Activated T-cell treated with anti-CD3 and anti-CD28 coated beads, Interleukin-2, amount 50 U/mL, for 4 hours (primary cell): ENCODE measurements at regions not wholly inside any gene's neighbourhood (a gene's known extent, or its start where the extent isn't known, plus 50 kb on each side); places are given as distances from the start of the nearest gene placed in this dataset.

Experiments used
- ATAC-seq, 2 donors: fragments of 200-7000 bp; cut with Tn5 transposase; one replicate each; pipeline ENCODE4 v1.10.0; 2021
- DNase-seq: peaks from one replicate; pipeline ENCODE4 v3.0.0-alpha.2; 2020
- H3K27me3 Mint-ChIP-seq: one replicate; pipeline ENCODE4 v1.8.0; 2021; ENCODE audit warnings: low read depth, mixed read lengths
- H3K36me3 Mint-ChIP-seq: one replicate; pipeline ENCODE4 v1.8.0; 2022; ENCODE audit warnings: mixed read lengths; ENCODE audit not compliant: insufficient read depth
- H3K4me1 Mint-ChIP-seq: one replicate; pipeline ENCODE4 v1.8.0; 2021; ENCODE audit warnings: low read depth, mixed read lengths
- H3K4me3 Mint-ChIP-seq: one replicate; pipeline ENCODE4 v1.8.0; 2021; ENCODE audit warnings: mild to moderate bottlenecking, moderate library complexity, mixed read lengths
- H3K9me3 Mint-ChIP-seq: one replicate; pipeline ENCODE4 v1.8.0; 2021; ENCODE audit warnings: mixed read lengths

DNA sequence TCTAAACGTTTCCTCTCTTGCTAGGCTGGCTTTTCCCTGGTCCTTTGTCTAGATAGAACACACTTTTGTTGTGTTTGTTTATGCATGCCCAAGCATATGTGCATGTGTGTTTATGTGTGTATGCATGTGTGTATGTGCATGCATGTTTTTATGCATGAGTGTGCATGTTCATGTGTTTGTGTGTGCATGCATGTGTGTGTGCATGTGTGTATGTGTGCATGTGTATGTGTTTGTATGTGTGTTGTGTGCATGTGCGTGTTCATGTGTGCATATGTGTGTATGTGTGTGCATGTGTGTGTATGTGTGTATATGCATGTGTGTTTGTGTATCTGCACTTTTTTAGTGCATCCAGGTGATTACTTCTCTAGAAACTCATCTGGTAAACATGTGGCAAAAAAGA is 558.0 kb downstream of the GALR1 start:
- H3K4me1 Mint-ChIP-seq = no peaks in the 10 kb centered on the region
- ATAC-seq (no peak), DNase-seq (no peak)
- H3K36me3 Mint-ChIP-seq = no peaks in the 10 kb centered on the region
- peaks cover 5% of the 10 kb centered on the region for H3K9me3 Mint-ChIP-seq
- H3K4me3 Mint-ChIP-seq = no peak overlapping the region
- peaks cover 9% of the 10 kb centered on the region for H3K27me3 Mint-ChIP-seq

- no peak for DNase-seq
- Mint-ChIP-seq H3K4me3 (no peak overlapping the region), H3K27me3 (peaks cover 9% of the 10 kb centered on the region), H3K36me3 (no peaks in the 10 kb centered on the region), H3K4me1 (no peaks in the 10 kb centered on the region), H3K9me3 (peaks cover 3% of the 10 kb centered on the region)
- no peak for ATAC-seq
Observed at GRCh38 chr18:77811503-77811902, 561.9 kb downstream of the GALR1 start.

DNA sequence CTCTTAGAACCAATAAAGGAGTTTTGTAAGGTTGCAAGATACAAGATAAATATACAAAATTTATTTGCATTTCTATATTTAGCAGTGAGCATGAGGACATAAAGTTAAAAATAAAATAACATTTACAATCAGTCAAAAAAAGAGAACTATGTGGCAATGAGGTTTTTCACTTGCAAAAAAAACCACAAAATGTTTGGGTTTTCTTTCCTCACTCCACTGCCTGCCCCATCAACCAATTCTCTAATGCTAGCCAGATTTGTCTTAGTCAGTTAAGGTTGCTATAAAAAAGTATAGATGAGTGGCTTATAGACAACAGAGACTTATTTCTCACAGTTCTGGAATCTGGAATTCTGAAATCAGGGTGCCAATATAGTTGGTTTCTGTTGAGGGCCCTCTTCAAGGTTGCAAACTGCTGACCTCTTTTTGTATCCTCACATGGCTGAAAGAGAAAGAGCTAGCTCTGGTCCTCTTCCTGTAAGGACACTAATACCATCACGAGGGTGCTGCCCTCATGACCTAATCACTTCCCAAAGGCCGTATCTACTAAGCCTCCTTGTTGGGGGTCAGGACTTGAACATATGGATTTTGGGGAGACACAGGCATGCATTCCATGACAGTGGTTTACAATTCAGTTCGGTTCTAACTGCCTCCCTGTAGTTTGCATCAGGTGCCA is 566.2 kb downstream of the GALR1 start:
- H3K9me3 Mint-ChIP-seq = no peaks in the 10 kb centered on the region
- no peaks in the 10 kb centered on the region for H3K4me1 Mint-ChIP-seq
- H3K4me3 Mint-ChIP-seq = no peak overlapping the region

DNA sequence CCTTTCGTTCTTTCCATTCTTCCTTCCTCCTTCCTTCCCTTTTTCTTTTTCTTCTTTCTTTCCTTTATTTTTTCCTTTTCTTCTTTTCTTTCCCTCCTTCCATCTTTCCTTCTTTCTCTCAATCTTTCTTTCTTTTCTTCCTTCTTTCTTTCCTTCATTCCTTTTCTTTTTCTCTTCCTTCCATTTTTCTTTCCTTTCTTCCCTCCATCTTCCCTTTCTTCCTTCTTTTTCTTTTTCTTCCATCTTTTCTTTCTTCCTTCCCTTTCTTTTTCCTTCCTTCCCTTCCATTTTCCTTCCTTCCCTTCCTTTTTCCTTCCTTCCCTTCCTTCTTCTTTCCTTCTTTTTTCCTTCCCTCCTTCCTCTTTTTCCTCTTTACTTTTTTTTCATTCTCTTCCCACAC is 568.7 kb downstream of the GALR1 start:
- Mint-ChIP-seq H3K36me3 (no peaks in the 10 kb centered on the region), H3K4me1 (no peaks in the 10 kb centered on the region), H3K9me3 (no peaks in the 10 kb centered on the region), H3K27me3 (peaks cover 2% of the 10 kb centered on the region), H3K4me3 (no peak overlapping the region)
- ATAC-seq (no peak), DNase-seq (no peak)

More for the DNA sequence above, 566.2 kb downstream of the GALR1 start:
- ATAC-seq = no peak
- Mint-ChIP-seq H3K36me3 (no peaks in the 10 kb centered on the region), H3K27me3 (peaks cover 3% of the 10 kb centered on the region)
- no peak for DNase-seq

GRCh38 chr18:77820472-77820871 is 570.8 kb downstream of the GALR1 start:
- Mint-ChIP-seq H3K27me3 (peaks cover 2% of the 10 kb centered on the region), H3K36me3 (no peaks in the 10 kb centered on the region), H3K4me1 (no peaks in the 10 kb centered on the region), H3K4me3 (no peak overlapping the region), H3K9me3 (no peaks in the 10 kb centered on the region)
- ATAC-seq (no peak), DNase-seq (no peak)

DNA sequence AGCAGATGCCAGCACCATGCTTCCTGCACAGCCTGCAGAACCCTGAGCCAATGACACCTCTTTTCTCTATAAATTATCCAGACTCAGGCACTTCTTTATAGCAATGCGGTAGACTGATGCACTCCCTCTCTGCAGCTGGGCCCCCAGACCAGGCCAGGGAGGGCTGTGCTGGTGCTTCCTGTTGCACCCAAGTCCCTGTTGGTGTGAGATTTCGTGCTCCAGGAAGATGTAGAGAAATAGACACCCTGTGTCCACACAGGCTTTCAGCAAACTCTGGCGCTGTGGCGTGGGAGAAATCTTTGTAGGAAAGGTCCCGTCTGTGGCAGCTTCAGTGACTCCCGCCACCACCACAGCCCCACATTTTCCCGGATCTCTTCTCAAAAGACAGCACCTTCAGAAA is 572.2 kb downstream of the GALR1 start:
- H3K4me3 Mint-ChIP-seq = no peak overlapping the region
- DNase-seq = no peak
- no peaks in the 10 kb centered on the region for H3K9me3 Mint-ChIP-seq
- H3K36me3 Mint-ChIP-seq = no peaks in the 10 kb centered on the region
- H3K4me1 Mint-ChIP-seq = no peaks in the 10 kb centered on the region
- no peak for ATAC-seq
- peaks cover 2% of the 10 kb centered on the region for H3K27me3 Mint-ChIP-seq

DNA sequence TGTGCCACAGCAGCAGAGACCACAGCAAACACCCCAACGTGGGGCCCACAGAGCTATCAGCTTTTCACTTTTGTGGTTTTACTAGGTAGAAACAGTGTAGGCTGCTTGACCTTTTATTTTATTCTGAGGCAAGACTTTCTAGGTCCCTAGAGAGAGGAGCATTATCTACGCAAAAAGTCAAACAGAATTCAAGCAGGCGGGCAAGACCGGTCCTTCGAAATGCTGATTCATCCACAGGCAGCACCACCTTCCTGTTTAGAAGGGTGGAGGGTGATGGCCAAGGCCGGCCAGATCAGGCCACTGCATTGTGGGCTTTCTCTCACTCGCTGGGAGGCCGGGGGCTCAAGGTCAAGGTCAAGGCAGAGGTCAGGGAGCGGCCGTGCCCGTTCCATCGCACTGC is 573.0 kb downstream of the GALR1 start:
- no peak for DNase-seq
- Mint-ChIP-seq H3K36me3 (no peaks in the 10 kb centered on the region), H3K9me3 (peaks cover 2% of the 10 kb centered on the region), H3K4me3 (no peak overlapping the region), H3K27me3 (peaks cover 2% of the 10 kb centered on the region), H3K4me1 (no peaks in the 10 kb centered on the region)
- ATAC-seq = no peak

- ATAC-seq (no peak), DNase-seq (no peak)
- no peaks in the 10 kb centered on the region for H3K36me3 Mint-ChIP-seq
- H3K27me3 Mint-ChIP-seq = no peaks in the 10 kb centered on the region
- no peaks in the 10 kb centered on the region for H3K9me3 Mint-ChIP-seq
- H3K4me1 Mint-ChIP-seq = no peaks in the 10 kb centered on the region
- H3K4me3 Mint-ChIP-seq = no peak overlapping the region
Observed at GRCh38 chr18:77833807-77834206, 584.2 kb downstream of the GALR1 start.

- ATAC-seq = no peak
- H3K4me1 Mint-ChIP-seq = no peaks in the 10 kb centered on the region
- no peaks in the 10 kb centered on the region for H3K36me3 Mint-ChIP-seq
- DNase-seq = no peak
- no peaks in the 10 kb centered on the region for H3K9me3 Mint-ChIP-seq
- no peak overlapping the region for H3K4me3 Mint-ChIP-seq
- H3K27me3 Mint-ChIP-seq = peaks cover 9% of the 10 kb centered on the region
Observed at GRCh38 chr18:77851802-77852201, 602.2 kb downstream of the GALR1 start.

- H3K27me3 Mint-ChIP-seq = peaks cover 9% of the 10 kb centered on the region
- DNase-seq (no peak), ATAC-seq (no peak)
- no peak overlapping the region for H3K4me3 Mint-ChIP-seq
- H3K9me3 Mint-ChIP-seq = no peaks in the 10 kb centered on the region
- H3K36me3 Mint-ChIP-seq = no peaks in the 10 kb centered on the region
- no peaks in the 10 kb centered on the region for H3K4me1 Mint-ChIP-seq
Observed at GRCh38 chr18:77853859-77854258, 604.2 kb downstream of the GALR1 start.

DNA sequence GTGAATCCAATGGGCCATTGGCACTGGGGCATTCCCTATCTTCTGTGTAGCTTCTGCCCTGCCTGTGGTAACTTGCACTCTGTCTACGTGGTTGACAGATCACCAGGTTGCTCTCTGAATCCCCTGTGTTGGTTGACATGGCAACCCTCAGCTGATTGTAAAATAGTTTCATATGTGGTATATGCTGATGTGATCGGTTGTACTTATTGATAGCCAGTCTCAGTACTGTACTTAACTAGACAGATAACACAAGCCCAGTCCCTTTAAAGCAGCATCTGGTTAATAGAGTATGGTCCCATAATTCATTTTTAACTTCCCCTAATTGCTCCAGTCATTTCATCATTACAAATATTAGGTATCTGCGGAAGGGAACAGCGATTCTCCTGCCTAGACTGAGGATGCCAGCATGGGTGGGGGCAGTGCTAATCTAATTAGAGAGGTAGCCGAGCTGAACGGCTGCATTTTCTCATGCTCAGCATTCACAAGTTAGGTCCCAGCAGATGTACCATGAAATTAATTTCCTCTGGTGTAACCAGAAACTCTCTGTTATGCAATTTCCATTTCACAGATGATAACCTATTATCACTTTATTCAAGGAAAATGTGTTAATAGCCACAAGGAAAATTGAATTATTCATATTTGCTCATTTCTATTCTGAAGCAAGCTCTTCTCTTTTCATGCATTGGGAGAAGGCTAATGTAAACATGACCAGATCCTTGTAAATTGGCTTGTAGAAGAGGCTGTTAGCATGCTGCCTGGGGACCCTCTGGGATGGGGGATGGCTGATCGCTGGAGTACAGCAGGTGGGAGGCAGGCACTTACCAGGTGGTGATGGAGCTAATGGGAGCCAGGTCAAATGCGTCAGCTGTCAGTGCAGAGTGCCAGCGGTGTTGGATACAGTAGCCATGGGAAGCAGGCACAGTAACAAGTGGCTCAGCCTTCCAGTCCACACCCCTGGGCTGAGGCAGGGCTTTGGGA is 608.3 kb downstream of the GALR1 start:
- no peaks in the 10 kb centered on the region for H3K36me3 Mint-ChIP-seq
- H3K4me3 Mint-ChIP-seq = no peak overlapping the region
- no peak for ATAC-seq
- H3K9me3 Mint-ChIP-seq = no peaks in the 10 kb centered on the region
- H3K27me3 Mint-ChIP-seq = peaks cover 2% of the 10 kb centered on the region
- no peak for DNase-seq
- H3K4me1 Mint-ChIP-seq = no peaks in the 10 kb centered on the region

GRCh38 chr18:77859634-77860033 is 610.0 kb downstream of the GALR1 start:
- Mint-ChIP-seq H3K27me3 (no peaks in the 10 kb centered on the region), H3K4me1 (no peaks in the 10 kb centered on the region), H3K36me3 (no peaks in the 10 kb centered on the region), H3K4me3 (no peak overlapping the region), H3K9me3 (no peaks in the 10 kb centered on the region)
- ATAC-seq (no peak), DNase-seq (no peak)

GRCh38 chr18:77862066-77862757 is 612.6 kb downstream of the GALR1 start:
- H3K4me3 Mint-ChIP-seq = no peak overlapping the region
- H3K9me3 Mint-ChIP-seq = no peaks in the 10 kb centered on the region
- no peaks in the 10 kb centered on the region for H3K4me1 Mint-ChIP-seq
- H3K36me3 Mint-ChIP-seq = no peaks in the 10 kb centered on the region
- no peak for ATAC-seq
- no peak for DNase-seq
- H3K27me3 Mint-ChIP-seq = no peaks in the 10 kb centered on the region

- no peak for DNase-seq
- H3K9me3 Mint-ChIP-seq = no peaks in the 10 kb centered on the region
Observed at GRCh38 chr18:77865853-77866252, 616.2 kb downstream of the GALR1 start.

More at GRCh38 chr18:77865853-77866252, 616.2 kb downstream of the GALR1 start:
- no peak overlapping the region for H3K4me3 Mint-ChIP-seq
- H3K27me3 Mint-ChIP-seq = peaks cover 3% of the 10 kb centered on the region
- H3K36me3 Mint-ChIP-seq = no peaks in the 10 kb centered on the region
- ATAC-seq = no peak
- H3K4me1 Mint-ChIP-seq = no peaks in the 10 kb centered on the region
